ENCODE measurements at regions not wholly inside any gene's neighbourhood (a gene's known extent, or its start where the extent isn't known, plus 50 kb on each side); places are given as distances from the start of the nearest gene placed in this dataset.

GRCh38 chr12:17357396-17357795 is 732.6 kb downstream of the RERGL start:
- no peaks in the 10 kb centered on the region for H3K36me3 ChIP-seq
- TF ChIP-seq, protein P1, sequence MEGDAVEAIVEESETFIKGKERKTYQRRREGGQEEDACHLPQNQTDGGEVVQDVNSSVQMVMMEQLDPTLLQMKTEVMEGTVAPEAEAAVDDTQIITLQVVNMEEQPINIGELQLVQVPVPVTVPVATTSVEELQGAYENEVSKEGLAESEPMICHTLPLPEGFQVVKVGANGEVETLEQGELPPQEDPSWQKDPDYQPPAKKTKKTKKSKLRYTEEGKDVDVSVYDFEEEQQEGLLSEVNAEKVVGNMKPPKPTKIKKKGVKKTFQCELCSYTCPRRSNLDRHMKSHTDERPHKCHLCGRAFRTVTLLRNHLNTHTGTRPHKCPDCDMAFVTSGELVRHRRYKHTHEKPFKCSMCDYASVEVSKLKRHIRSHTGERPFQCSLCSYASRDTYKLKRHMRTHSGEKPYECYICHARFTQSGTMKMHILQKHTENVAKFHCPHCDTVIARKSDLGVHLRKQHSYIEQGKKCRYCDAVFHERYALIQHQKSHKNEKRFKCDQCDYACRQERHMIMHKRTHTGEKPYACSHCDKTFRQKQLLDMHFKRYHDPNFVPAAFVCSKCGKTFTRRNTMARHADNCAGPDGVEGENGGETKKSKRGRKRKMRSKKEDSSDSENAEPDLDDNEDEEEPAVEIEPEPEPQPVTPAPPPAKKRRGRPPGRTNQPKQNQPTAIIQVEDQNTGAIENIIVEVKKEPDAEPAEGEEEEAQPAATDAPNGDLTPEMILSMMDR (IDR thresholded peaks at IDR 0.05) = no peak

DNA sequence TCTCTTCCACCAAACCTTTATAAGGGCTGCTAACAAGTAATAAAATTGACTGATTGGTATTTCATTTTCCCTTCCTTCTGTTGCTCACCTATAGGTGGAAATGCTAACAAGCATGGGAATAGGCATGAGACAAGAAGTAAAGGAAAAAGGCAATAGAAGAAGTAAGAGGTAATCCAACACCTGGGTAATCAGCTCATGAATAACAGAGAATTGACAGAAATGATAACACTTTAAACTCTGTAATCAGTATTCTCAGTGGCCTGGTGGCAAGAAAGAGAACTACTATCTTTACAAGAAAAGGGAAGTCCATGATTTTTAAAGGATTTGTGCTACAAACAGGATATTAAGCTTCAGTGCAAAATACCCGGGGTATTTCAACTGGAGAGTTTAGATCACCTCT is 737.8 kb downstream of the RERGL start:
- H3K4me3 ChIP-seq = no peak overlapping the region
- H3K9me3 ChIP-seq = no peaks in the 10 kb centered on the region
- H3K4me1 ChIP-seq = no peaks in the 10 kb centered on the region
- no peaks in the 10 kb centered on the region for H3K36me3 ChIP-seq
- H3K27me3 ChIP-seq = no peaks in the 10 kb centered on the region
- no peak overlapping the region for H3K27ac ChIP-seq
- TF ChIP-seq, protein P1 (IDR thresholded peaks at IDR 0.05) = no peak
- no peak for DNase-seq (ENCODE audit: low spot score)

More at GRCh38 chr12:17357396-17357795, 732.6 kb downstream of the RERGL start:
- H3K9me3 ChIP-seq = no peaks in the 10 kb centered on the region
- no peak overlapping the region for H3K4me3 ChIP-seq
- no peak for DNase-seq (ENCODE audit: low spot score)
- H3K27me3 ChIP-seq = no peaks in the 10 kb centered on the region
- H3K27ac ChIP-seq = no peak overlapping the region
- H3K4me1 ChIP-seq = no peaks in the 10 kb centered on the region

- Histone ChIP-seq H3K27me3 (no peaks in the 10 kb centered on the region), H3K36me3 (no peaks in the 10 kb centered on the region), H3K4me3 (no peak overlapping the region), H3K27ac (no peak overlapping the region), H3K9me3 (no peaks in the 10 kb centered on the region), H3K4me1 (no peaks in the 10 kb centered on the region)
- no peak for DNase-seq (ENCODE audit: low spot score)
- TF ChIP-seq, protein P1 (IDR thresholded peaks at IDR 0.05) = no peak
Observed at GRCh38 chr12:17348311-17348710, 741.7 kb downstream of the RERGL start.

GRCh38 chr12:17344649-17345048 is 738.7 kb upstream of the LMO3 start:
- no peaks in the 10 kb centered on the region for H3K36me3 ChIP-seq
- no peak overlapping the region for H3K4me3 ChIP-seq
- no peaks in the 10 kb centered on the region for H3K4me1 ChIP-seq
- TF ChIP-seq, protein P1 (IDR thresholded peaks at IDR 0.05) = no peak
- no peaks in the 10 kb centered on the region for H3K9me3 ChIP-seq
- no peaks in the 10 kb centered on the region for H3K27me3 ChIP-seq
- DNase-seq (ENCODE audit: low spot score) = no peak
- no peak overlapping the region for H3K27ac ChIP-seq

DNA sequence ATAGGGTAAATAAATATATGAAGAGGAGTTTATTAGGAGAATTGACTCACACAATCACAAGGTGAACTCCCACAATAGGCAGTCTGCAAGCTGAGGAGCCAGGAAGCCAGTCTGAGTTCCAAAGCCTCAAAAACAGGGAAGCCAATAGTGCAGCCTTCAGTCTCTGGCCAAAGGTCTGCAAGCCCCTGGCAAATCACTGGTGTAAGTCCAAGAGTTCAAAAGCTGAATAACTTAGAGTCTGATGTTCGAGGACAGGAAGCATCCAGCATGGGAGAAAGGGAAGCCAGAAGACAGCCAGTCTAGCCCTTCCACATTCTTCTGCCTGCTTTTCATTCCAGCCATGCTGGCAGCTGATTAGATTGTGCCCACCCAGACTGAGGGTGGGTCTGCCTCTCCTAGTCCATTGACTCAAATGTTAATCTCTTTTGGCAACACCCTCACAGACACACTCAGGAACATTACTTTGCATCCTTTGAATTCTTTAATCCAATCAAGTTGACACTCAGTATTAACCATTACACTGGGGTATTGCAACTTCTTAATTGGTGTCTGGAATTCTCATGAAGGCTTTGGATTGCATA is 736.5 kb upstream of the LMO3 start:
- Histone ChIP-seq H3K27ac (no peak overlapping the region), H3K27me3 (no peaks in the 10 kb centered on the region), H3K36me3 (no peaks in the 10 kb centered on the region), H3K9me3 (no peaks in the 10 kb centered on the region), H3K4me3 (no peak overlapping the region), H3K4me1 (no peaks in the 10 kb centered on the region)
- no peak for DNase-seq (ENCODE audit: low spot score)
- TF ChIP-seq, protein P1 (IDR thresholded peaks at IDR 0.05) = no peak

GRCh38 chr12:17335487-17335886 is 729.5 kb upstream of the LMO3 start:
- TF ChIP-seq, protein P1 (IDR thresholded peaks at IDR 0.05) = no peak
- no peaks in the 10 kb centered on the region for H3K36me3 ChIP-seq
- no peaks in the 10 kb centered on the region for H3K4me1 ChIP-seq

More at GRCh38 chr12:17335487-17335886, 729.5 kb upstream of the LMO3 start:
- Histone ChIP-seq H3K9me3 (no peaks in the 10 kb centered on the region), H3K27me3 (no peaks in the 10 kb centered on the region), H3K27ac (no peak overlapping the region), H3K4me3 (no peak overlapping the region)
- DNase-seq (ENCODE audit: low spot score) = no peak
